HCT116 (cell line): ENCODE measurements at regions not wholly inside any gene's neighbourhood (a gene's known extent, or its start where the extent isn't known, plus 50 kb on each side); places are given as distances from the start of the nearest gene placed in this dataset.

Experiments
- ATAC-seq: fragments of 200-7000 bp; cut with Tn5 transposase; 2 replicates; pipeline ENCODE4 v1.9.1; 2020; ENCODE audit warnings: mild to moderate bottlenecking, moderate library complexity
- BruUV-seq: library from RNA; stranded (reverse); fragments of 400-500 nt; replicated peaks from 2 replicates; lab custom pipeline; 2021; lab: Mats Ljungman, UMichigan
- CTCF ChIA-PET: fragments of 300-600 bp; sonication (Branson Sonifier 250); formaldehyde crosslinking; loops from one replicate; lab custom pipeline; 2021; ENCODE audit warnings: antibody characterized with exemption; lab: Charles Lee
- POLR2A ChIA-PET: fragments of 300-600, 350-600 bp; sonication (Branson Sonifier 250); formaldehyde crosslinking; loops from one replicate; lab custom pipeline; 2021; ENCODE audit warnings: antibody characterized with exemption; lab: Charles Lee
- RAD21 ChIA-PET, 2 experiments: fragments of 300-600 bp; sonication (Branson Sonifier 250); formaldehyde crosslinking; loops; one replicate each; lab custom pipeline; 2023; ENCODE audit warnings: low total read pairs in 2 of 2; ENCODE audit not compliant: uncharacterized antibody in 2 of 2, unreplicated experiment in 2 of 2, low non-redundant PET in 1 of 2; lab: Charles Lee
- DNase-seq: peaks from one replicate; pipeline ENCODE4 v3.0.0-alpha.2; 2010; ENCODE audit warnings: low read depth, low spot score
- H2AFZ ChIP-seq: fragments of 200-600 bp; shearing (Covaris generic), sonication (generic); 2 replicates; pipeline ENCODE4 v1.6.1; 2017; ENCODE audit warnings: low read depth, mixed run types, mixed read lengths, antibody characterized with exemption, low read length; ENCODE audit not compliant: poor library complexity, severe bottlenecking
- H3K27ac ChIP-seq: 2 replicates; pipeline ENCODE4 v1.5.1; 2012; ENCODE audit warnings: low read depth, low read length
- H3K27me3 ChIP-seq: fragments of 200-600 bp; sonication (generic); 2 replicates; pipeline ENCODE4 v1.6.1; 2016; ENCODE audit warnings: mixed run types, low read length, mixed read lengths; ENCODE audit not compliant: insufficient read depth
- H3K36me3 ChIP-seq, 2 experiments: fragments of 200-500 bp in 1 of 2; fragments of 200-600 bp in 1 of 2; sonication (Bioruptor generic) in 1 of 2; sonication (generic) in 1 of 2; 2 replicates each; pipeline versions ENCODE4 v1.5.1 to v1.6.1; 2014 to 2016; ENCODE audit warnings: low read length in 2 of 2, inconsistent platforms in 1 of 2, mixed read lengths in 1 of 2, mixed run types in 1 of 2; ENCODE audit not compliant: insufficient read depth in 2 of 2, control insufficient read depth in 1 of 2
- H3K4me1 ChIP-seq, 2 experiments: fragments of 200-600 bp in 1 of 2; sonication (generic) in 1 of 2; 2 replicates each; pipeline versions ENCODE4 v1.5.1 to v1.6.1; 2012 to 2017; ENCODE audit warnings: low read length in 2 of 2, inconsistent platforms in 1 of 2, mild to moderate bottlenecking in 1 of 2, mixed read lengths in 1 of 2, mixed run types in 1 of 2, moderate library complexity in 1 of 2; ENCODE audit not compliant: insufficient read depth in 2 of 2, control insufficient read depth in 1 of 2
- H3K4me2 ChIP-seq: fragments of 200-600 bp; sonication (generic); 2 replicates; pipeline ENCODE4 v1.6.1; 2017; ENCODE audit warnings: mixed run types, low read length, mixed read lengths
- H3K4me3 ChIP-seq, 2 experiments: fragments of 200-600 bp in 1 of 2; sonication (generic) in 1 of 2; replicated peaks in 1 of 2; 2 replicates each; pipeline ENCODE4 v1.5.1; 2011 to 2016; ENCODE audit warnings: low read length in 2 of 2, control low read depth in 1 of 2, low read depth in 1 of 2, mild to moderate bottlenecking in 1 of 2, mixed read lengths in 1 of 2, mixed run types in 1 of 2
- H3K79me2 ChIP-seq: fragments of 200-600 bp; sonication (generic); 2 replicates; pipeline ENCODE4 v1.6.1; 2017; ENCODE audit warnings: mild to moderate bottlenecking, mixed run types, low read length, moderate library complexity, mixed read lengths; ENCODE audit not compliant: insufficient read depth
- H3K9ac ChIP-seq: fragments of 200-600 bp; sonication (generic); 2 replicates; pipeline ENCODE4 v1.6.1; 2016; ENCODE audit warnings: low read length, mixed read lengths
- H3K9me2 ChIP-seq: fragments of 200-600 bp; sonication (generic), shearing (Covaris generic); 2 replicates; pipeline ENCODE4 v1.6.1; 2017; ENCODE audit warnings: mixed run types, mild to moderate bottlenecking, moderate library complexity; ENCODE audit not compliant: insufficient read depth
- H3K9me3 ChIP-seq, 2 experiments: fragments of 200-500 bp in 1 of 2; fragments of 200-600 bp in 1 of 2; sonication (Bioruptor generic) in 1 of 2; sonication (generic) in 1 of 2; 2 replicates each; pipeline ENCODE4 v1.6.1; 2014 to 2017; ENCODE audit warnings: low read length in 2 of 2, mixed read lengths in 2 of 2, inconsistent platforms in 1 of 2, low read depth in 1 of 2, mild to moderate bottlenecking in 1 of 2, mixed run types in 1 of 2, moderate library complexity in 1 of 2; ENCODE audit not compliant: control insufficient read depth in 1 of 2, insufficient read depth in 1 of 2
- H4K20me1 ChIP-seq: fragments of 200-600 bp; sonication (generic), shearing (Covaris generic); 2 replicates; pipeline ENCODE4 v1.6.1; 2017; ENCODE audit warnings: mixed run types, mild to moderate bottlenecking, moderate library complexity; ENCODE audit not compliant: insufficient read depth
- ATF3 ChIP-seq: IDR thresholded peaks from 2 replicates; pipeline ENCODE4 v1.6.1; 2012
- CBX3 ChIP-seq: IDR thresholded peaks from 2 replicates; pipeline ENCODE4 v1.6.1; 2012; ENCODE audit warnings: low read depth
- CEBPB ChIP-seq: IDR thresholded peaks from 2 replicates; pipeline ENCODE4 v1.6.1; 2012; ENCODE audit warnings: low read depth
- EZH2 ChIP-seq: fragments of 200-600 bp; sonication (generic); IDR thresholded peaks from 2 replicates; pipeline ENCODE4 v1.6.1; 2017; ENCODE audit warnings: antibody characterized with exemption, mixed run types
- FOSL1 ChIP-seq: IDR thresholded peaks from 2 replicates; pipeline ENCODE4 v1.6.1; 2012; ENCODE audit warnings: low read depth
- POLR2AphosphoS5 ChIP-seq: IDR thresholded peaks from 2 replicates; pipeline ENCODE4 v1.6.1; 2011; ENCODE audit warnings: mild to moderate bottlenecking, low read depth, low read length, moderate library complexity
- REST ChIP-seq: IDR thresholded peaks from 2 replicates; pipeline ENCODE4 v1.6.1; 2012; ENCODE audit warnings: low read depth
- SP1 ChIP-seq: IDR thresholded peaks from 2 replicates; pipeline ENCODE4 v1.6.1; 2012; ENCODE audit warnings: low read depth
- SRF ChIP-seq: IDR thresholded peaks from 2 replicates; pipeline ENCODE4 v1.6.1; 2012; ENCODE audit warnings: low read depth
- TCF7L2 ChIP-seq: IDR thresholded peaks from 2 replicates; pipeline ENCODE4 v1.7.0; 2011; ENCODE audit warnings: borderline replicate concordance, inconsistent platforms; ENCODE audit not compliant: insufficient read depth, insufficient read length; ENCODE audit errors: extremely low read depth
- ZFX ChIP-seq: fragments of 450-650 bp; IDR thresholded peaks from 2 replicates; pipeline ENCODE4 v1.6.1; 2017
- ZNF274 ChIP-seq: fragments of 200-500 bp; sonication (Bioruptor generic); IDR thresholded peaks from 2 replicates; pipeline ENCODE4 v1.6.1; 2014; ENCODE audit warnings: mild to moderate bottlenecking, low read depth, low read length, inconsistent platforms
- intact Hi-C: fragments of 100-400 bp; cut with micrococcal nuclease; formaldehyde crosslinking; loops from 2 replicates; pipeline ENCODE4 v1.10.0; 2022

GRCh38 chr3:135559802-135560201, 405.7 kb upstream of the PPP2R3A start:
- Histone ChIP-seq H2AFZ (no peak overlapping the region), H3K9ac (no peak overlapping the region), H3K27ac (no peak overlapping the region), H3K79me2 (no peaks in the 10 kb centered on the region), H3K27me3 (peaks cover 12% of the 10 kb centered on the region; the same call in 1 of the 2 replicates), H3K4me2 (no peak overlapping the region), H3K4me1 (no peaks in the 10 kb centered on the region), H3K9me2 (no peaks in the 10 kb centered on the region), H3K4me3 (no peak overlapping the region), H3K9me3 (no peaks in the 10 kb centered on the region), H4K20me1 (no peaks in the 10 kb centered on the region), H3K36me3 (no peaks in the 10 kb centered on the region)
- BruUV-seq: no TSS peak
- ChIA-PET CTCF (no interaction called here), POLR2A (no interaction called here), RAD21 (no interaction called here)
- no peak for TF ChIP-seq TCF7L2
- no peak for TF ChIP-seq EZH2
- no peak for TF ChIP-seq FOSL1
- no peak for TF ChIP-seq CBX3
- TF ChIP-seq ZNF274: no peak
- TF ChIP-seq CEBPB: no peak
- no peak for TF ChIP-seq ATF3
- no peak for TF ChIP-seq SP1
- TF ChIP-seq REST: no peak
- no peak for TF ChIP-seq SRF
- TF ChIP-seq ZFX: no peak
- TF ChIP-seq POLR2AphosphoS5: no peak
- intact Hi-C loops: no loop called here
- DNase-seq: no peak
- no peak for ATAC-seq
